Daoy (cell line): ENCODE measurements at regions not wholly inside any gene's neighbourhood (a gene's known extent, or its start where the extent isn't known, plus 50 kb on each side); places are given as distances from the start of the nearest gene placed in this dataset.
A peak's percentile ranks its signal among the peaks of the same experiment; 100 is the strongest.
"Not testable (repeated sequence)": the region's sequence is repeated elsewhere in the genome, so short reads cannot be mapped to it uniquely, and the experiment has no call there.

Experiments
- DNase-seq: peaks from one replicate; pipeline ENCODE4 v3.0.0-alpha.2; 2015; ENCODE audit warnings: low read depth

GRCh38 chr7:36037121-36037662, 115.9 kb upstream of the EEPD1 start:
- DNase-seq: peak; percentile 87

- no peak for DNase-seq
Observed at GRCh38 chr7:36038063-36038721, 114.9 kb upstream of the EEPD1 start.

GRCh38 chr7:36039243-36039642, 113.8 kb upstream of the EEPD1 start:
- no peak for DNase-seq

GRCh38 chr7:36039671-36040070, 113.4 kb upstream of the EEPD1 start:
- DNase-seq: no peak

- no peak for DNase-seq
Observed at GRCh38 chr7:36040679-36041078, 112.4 kb upstream of the EEPD1 start.

- DNase-seq: no peak
Observed at GRCh38 chr7:36044101-36044892, 108.8 kb upstream of the EEPD1 start.

GRCh38 chr7:36045326-36045725, 107.7 kb upstream of the EEPD1 start:
- DNase-seq: no peak

- DNase-seq: no peak
Observed at GRCh38 chr7:36045830-36046341, 107.2 kb upstream of the EEPD1 start.

GRCh38 chr7:36047091-36047658, 105.9 kb upstream of the EEPD1 start:
- peak; percentile 37 for DNase-seq

- peak; percentile 37 for DNase-seq
Observed at GRCh38 chr7:36048141-36048901, 104.7 kb upstream of the EEPD1 start.

- DNase-seq: peak; percentile 21
Observed at GRCh38 chr7:36048902-36049240, 104.2 kb upstream of the EEPD1 start.

- no peak for DNase-seq
Observed at GRCh38 chr7:36051501-36051900, 101.6 kb upstream of the EEPD1 start.

- no peak for DNase-seq
Observed at GRCh38 chr7:36053589-36053988, 99.5 kb upstream of the EEPD1 start.

GRCh38 chr7:36054637-36055036, 98.4 kb upstream of the EEPD1 start:
- DNase-seq: no peak

GRCh38 chr7:36055207-36055606, 97.8 kb upstream of the EEPD1 start:
- no peak for DNase-seq

- DNase-seq: no peak
Observed at GRCh38 chr7:36057323-36057722, 95.7 kb upstream of the EEPD1 start.

GRCh38 chr7:36058020-36058592, 94.9 kb upstream of the EEPD1 start:
- DNase-seq: no peak

GRCh38 chr7:36060388-36060787, 92.7 kb upstream of the EEPD1 start:
- DNase-seq: not testable (repeated sequence)

- no peak for DNase-seq
Observed at GRCh38 chr7:36062154-36062815, 90.8 kb upstream of the EEPD1 start.

- DNase-seq: no peak
Observed at GRCh38 chr7:36064676-36065075, 88.4 kb upstream of the EEPD1 start.
